Loucy (cell line): ENCODE measurements at regions not wholly inside any gene's neighbourhood (a gene's known extent, or its start where the extent isn't known, plus 50 kb on each side); places are given as distances from the start of the nearest gene placed in this dataset.

ENCODE experiments used
- H2AFZ ChIP-seq: fragments of 200-600 bp; sonication (generic); 2 replicates; pipeline ENCODE4 v1.6.0; 2016; ENCODE audit warnings: antibody characterized with exemption, mild to moderate bottlenecking, low read length, moderate library complexity
- H3F3A ChIP-seq: fragments of 200-600 bp; 2 replicates; pipeline ENCODE4 v1.6.0; 2016; ENCODE audit warnings: antibody characterized with exemption, low read depth, mild to moderate bottlenecking
- H3K27me3 ChIP-seq: fragments of 200-600 bp; sonication (generic); 2 replicates; pipeline ENCODE4 v1.6.1; 2014; ENCODE audit warnings: low read length, mild to moderate bottlenecking; ENCODE audit not compliant: insufficient read depth, poor library complexity, severe bottlenecking
- H3K36me3 ChIP-seq: fragments of 200-600 bp; sonication (generic); 2 replicates; pipeline ENCODE4 v1.6.1; 2016; ENCODE audit warnings: low read length; ENCODE audit not compliant: insufficient read depth
- H3K4me1 ChIP-seq: fragments of 200-600 bp; sonication (generic); 2 replicates; pipeline ENCODE4 v1.5.1; 2014; ENCODE audit warnings: low read length, mild to moderate bottlenecking; ENCODE audit not compliant: insufficient read depth, poor library complexity, severe bottlenecking
- H3K4me2 ChIP-seq: fragments of 200-600 bp; sonication (generic); 2 replicates; pipeline ENCODE4 v1.6.0; 2014; ENCODE audit warnings: antibody characterized with exemption, low read length, low read depth, mild to moderate bottlenecking; ENCODE audit not compliant: poor library complexity, severe bottlenecking
- H3K4me3 ChIP-seq: fragments of 200-600 bp; sonication (generic); 2 replicates; pipeline ENCODE4 v1.5.1; 2014; ENCODE audit warnings: low read length, mild to moderate bottlenecking, mixed read lengths; ENCODE audit not compliant: poor library complexity, severe bottlenecking
- H3K79me2 ChIP-seq: fragments of 200-600 bp; sonication (generic); 2 replicates; pipeline ENCODE4 v1.6.1; 2014; ENCODE audit warnings: low read length; ENCODE audit not compliant: insufficient read depth
- H3K9ac ChIP-seq: fragments of 200-600 bp; sonication (generic); 2 replicates; pipeline ENCODE4 v1.6.0; 2014; ENCODE audit warnings: mild to moderate bottlenecking, low read depth, low read length, moderate library complexity; ENCODE audit not compliant: poor library complexity, severe bottlenecking
- H3K9me2 ChIP-seq: fragments of 200-600 bp; sonication (generic); replicated peaks from 2 replicates; pipeline ENCODE4 v1.6.1; 2016; ENCODE audit warnings: low read depth, low read length, mixed read lengths
- H3K9me3 ChIP-seq: fragments of 200-600 bp; sonication (generic); 2 replicates; pipeline ENCODE4 v1.6.1; 2014; ENCODE audit warnings: mild to moderate bottlenecking, antibody characterized with exemption, low read length, low read depth; ENCODE audit not compliant: insufficient read depth
- H4K20me1 ChIP-seq: fragments of 200-600 bp; sonication (generic); 2 replicates; pipeline ENCODE4 v1.6.0; 2014; ENCODE audit warnings: antibody characterized with exemption, low read length, mild to moderate bottlenecking; ENCODE audit not compliant: insufficient read depth, poor library complexity, severe bottlenecking
- CTCF ChIP-seq: fragments of 200-600 bp; sonication (generic); conservative IDR thresholded peaks from 2 replicates; pipeline ENCODE4 v1.5.1; 2014; ENCODE audit warnings: mild to moderate bottlenecking, antibody characterized with exemption, low read length
- EZH2phosphoT487 ChIP-seq: fragments of 200-600 bp; IDR thresholded peaks from 2 replicates; pipeline ENCODE4 v1.6.1; 2018; ENCODE audit warnings: antibody characterized with exemption, mild to moderate bottlenecking, moderate library complexity, borderline replicate concordance

- H3K9me3 ChIP-seq, result no peaks in the 10 kb centered on the region; the same call in 1 of the 2 replicates
- H3K4me1 ChIP-seq, result no peaks in the 10 kb centered on the region
- H3K36me3 ChIP-seq, result no peaks in the 10 kb centered on the region
- no peak overlapping the region for H3K4me2 ChIP-seq
- H3F3A ChIP-seq, result no peaks in the 10 kb centered on the region
- no peak overlapping the region for H3K9ac ChIP-seq
- no peaks in the 10 kb centered on the region for H4K20me1 ChIP-seq
- no peak overlapping the region for H2AFZ ChIP-seq
- no peaks in the 10 kb centered on the region for H3K9me2 ChIP-seq
- H3K4me3 ChIP-seq, result no peak overlapping the region
- H3K27me3 ChIP-seq, result no peaks in the 10 kb centered on the region
- TF ChIP-seq CTCF, result no peak
- no peak for TF ChIP-seq EZH2phosphoT487
- no peaks in the 10 kb centered on the region for H3K79me2 ChIP-seq
Measured at GRCh38 chr16:63684149-63685101, 1437.4 kb downstream of the CDH11 start.

- Histone ChIP-seq H3F3A (no peaks in the 10 kb centered on the region), H3K27me3 (no peaks in the 10 kb centered on the region), H3K9me2 (no peaks in the 10 kb centered on the region), H3K36me3 (no peaks in the 10 kb centered on the region), H3K4me2 (no peak overlapping the region), H4K20me1 (no peaks in the 10 kb centered on the region), H3K4me1 (no peaks in the 10 kb centered on the region), H2AFZ (no peak overlapping the region), H3K4me3 (no peak overlapping the region), H3K79me2 (no peaks in the 10 kb centered on the region), H3K9me3 (no peaks in the 10 kb centered on the region; the same call in 1 of the 2 replicates), H3K9ac (no peak overlapping the region)
- no peak for TF ChIP-seq EZH2phosphoT487
- no peak for TF ChIP-seq CTCF
Measured at GRCh38 chr16:63682844-63683243, 1439.0 kb downstream of the CDH11 start.

- Histone ChIP-seq H3K27me3 (no peaks in the 10 kb centered on the region), H3K36me3 (no peaks in the 10 kb centered on the region), H4K20me1 (no peaks in the 10 kb centered on the region), H3K4me1 (no peaks in the 10 kb centered on the region), H3K9me2 (no peaks in the 10 kb centered on the region), H3F3A (no peaks in the 10 kb centered on the region), H3K79me2 (no peaks in the 10 kb centered on the region), H3K9ac (no peak overlapping the region), H3K9me3 (no peaks in the 10 kb centered on the region), H3K4me3 (no peak overlapping the region), H2AFZ (no peak overlapping the region), H3K4me2 (no peak overlapping the region)
- TF ChIP-seq EZH2phosphoT487, result no peak
- TF ChIP-seq CTCF, result no peak
Measured at GRCh38 chr16:63672493-63672892, 1449.4 kb downstream of the CDH11 start.
